ENCODE measurements at regions not wholly inside any gene's neighbourhood (a gene's known extent, or its start where the extent isn't known, plus 50 kb on each side); places are given as distances from the start of the nearest gene placed in this dataset.

DNA sequence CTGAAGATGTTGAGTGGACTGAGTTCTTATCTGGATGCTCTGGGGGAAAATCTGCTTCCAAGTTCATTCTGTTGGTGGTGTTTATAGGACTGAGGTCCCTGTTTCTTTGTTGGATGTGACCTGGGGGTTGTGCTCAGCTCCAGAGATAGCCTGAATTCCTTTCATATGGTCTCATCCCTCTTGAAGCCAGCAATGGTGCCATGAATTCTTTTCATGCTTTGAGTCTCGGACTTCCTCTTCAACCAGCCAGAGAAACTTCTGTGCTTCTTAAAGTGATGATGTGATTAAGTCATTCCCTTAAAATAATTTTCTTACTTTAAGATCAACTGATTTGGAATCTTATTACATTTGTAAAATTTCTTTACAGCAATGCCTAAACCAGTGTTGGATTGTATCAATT lies 233.8 kb upstream of the UGT8 start:
- no peaks in the 10 kb centered on the region for H3K27me3 ChIP-seq (ENCODE audit: insufficient read depth, low read depth, severe bottlenecking)
- H3K9me3 ChIP-seq (ENCODE audit: severe bottlenecking) = no peaks in the 10 kb centered on the region
- H3K27ac ChIP-seq = no peak overlapping the region
- DNase-seq = no peak
- no peak overlapping the region for H3K4me3 ChIP-seq (ENCODE audit: low read depth, low read length)
- TF ChIP-seq, protein P1, sequence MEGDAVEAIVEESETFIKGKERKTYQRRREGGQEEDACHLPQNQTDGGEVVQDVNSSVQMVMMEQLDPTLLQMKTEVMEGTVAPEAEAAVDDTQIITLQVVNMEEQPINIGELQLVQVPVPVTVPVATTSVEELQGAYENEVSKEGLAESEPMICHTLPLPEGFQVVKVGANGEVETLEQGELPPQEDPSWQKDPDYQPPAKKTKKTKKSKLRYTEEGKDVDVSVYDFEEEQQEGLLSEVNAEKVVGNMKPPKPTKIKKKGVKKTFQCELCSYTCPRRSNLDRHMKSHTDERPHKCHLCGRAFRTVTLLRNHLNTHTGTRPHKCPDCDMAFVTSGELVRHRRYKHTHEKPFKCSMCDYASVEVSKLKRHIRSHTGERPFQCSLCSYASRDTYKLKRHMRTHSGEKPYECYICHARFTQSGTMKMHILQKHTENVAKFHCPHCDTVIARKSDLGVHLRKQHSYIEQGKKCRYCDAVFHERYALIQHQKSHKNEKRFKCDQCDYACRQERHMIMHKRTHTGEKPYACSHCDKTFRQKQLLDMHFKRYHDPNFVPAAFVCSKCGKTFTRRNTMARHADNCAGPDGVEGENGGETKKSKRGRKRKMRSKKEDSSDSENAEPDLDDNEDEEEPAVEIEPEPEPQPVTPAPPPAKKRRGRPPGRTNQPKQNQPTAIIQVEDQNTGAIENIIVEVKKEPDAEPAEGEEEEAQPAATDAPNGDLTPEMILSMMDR (IDR thresholded peaks at IDR 0.05; ENCODE audit: low read depth, low read length) = no peak
- no peaks in the 10 kb centered on the region for H3K36me3 ChIP-seq

DNA sequence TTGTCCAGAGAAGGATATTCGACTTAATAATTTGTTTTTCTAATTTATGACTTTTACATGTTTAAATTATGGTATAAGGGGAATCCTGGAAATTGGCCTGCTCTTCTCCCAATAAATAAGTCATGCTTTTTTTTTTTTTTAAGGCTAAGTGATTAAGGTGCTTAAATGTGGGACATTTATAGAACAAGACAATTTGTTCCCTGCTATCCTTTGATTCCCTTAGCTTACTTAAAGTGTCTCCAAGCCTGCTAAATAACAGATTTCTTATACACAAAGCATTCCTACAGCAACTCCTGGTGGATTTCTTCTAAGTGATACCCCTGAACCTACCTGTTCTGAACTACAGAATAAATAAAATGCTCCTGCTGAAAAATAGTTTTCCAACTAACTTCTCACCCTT lies 233.0 kb upstream of the UGT8 start:
- Histone ChIP-seq H3K4me3 (ENCODE audit: low read depth, low read length) (no peak overlapping the region), H3K9me3 (ENCODE audit: severe bottlenecking) (no peaks in the 10 kb centered on the region), H3K27me3 (ENCODE audit: insufficient read depth, low read depth, severe bottlenecking) (no peaks in the 10 kb centered on the region), H3K27ac (no peak overlapping the region), H3K36me3 (no peaks in the 10 kb centered on the region)
- TF ChIP-seq, protein P1 (IDR thresholded peaks at IDR 0.05; ENCODE audit: low read depth, low read length) = no peak
- DNase-seq = no peak

DNA sequence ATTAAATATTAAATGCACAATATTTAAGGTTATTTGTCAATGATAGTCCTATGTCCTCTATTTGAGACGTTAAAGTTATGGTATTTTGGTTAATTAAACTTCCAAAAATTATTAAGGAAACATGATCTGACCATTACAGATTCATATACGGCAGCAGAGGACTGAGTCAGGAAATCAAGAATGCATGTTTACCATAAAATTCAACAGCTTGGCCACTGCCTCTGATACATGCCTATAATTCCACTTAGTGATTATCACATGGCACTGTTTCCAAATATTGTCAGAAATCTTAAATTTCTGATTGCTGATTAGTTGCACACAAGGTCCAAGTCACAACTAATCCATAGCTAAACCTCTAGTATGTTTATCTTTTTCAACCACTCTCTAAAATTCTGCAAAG lies 232.2 kb upstream of the UGT8 start:
- no peak overlapping the region for H3K27ac ChIP-seq
- no peak overlapping the region for H3K4me3 ChIP-seq (ENCODE audit: low read depth, low read length)
- H3K36me3 ChIP-seq = no peaks in the 10 kb centered on the region
- no peaks in the 10 kb centered on the region for H3K27me3 ChIP-seq (ENCODE audit: insufficient read depth, low read depth, severe bottlenecking)
- no peak for DNase-seq
- H3K9me3 ChIP-seq (ENCODE audit: severe bottlenecking) = no peaks in the 10 kb centered on the region
- TF ChIP-seq, protein P1 (IDR thresholded peaks at IDR 0.05; ENCODE audit: low read depth, low read length) = no peak

DNA sequence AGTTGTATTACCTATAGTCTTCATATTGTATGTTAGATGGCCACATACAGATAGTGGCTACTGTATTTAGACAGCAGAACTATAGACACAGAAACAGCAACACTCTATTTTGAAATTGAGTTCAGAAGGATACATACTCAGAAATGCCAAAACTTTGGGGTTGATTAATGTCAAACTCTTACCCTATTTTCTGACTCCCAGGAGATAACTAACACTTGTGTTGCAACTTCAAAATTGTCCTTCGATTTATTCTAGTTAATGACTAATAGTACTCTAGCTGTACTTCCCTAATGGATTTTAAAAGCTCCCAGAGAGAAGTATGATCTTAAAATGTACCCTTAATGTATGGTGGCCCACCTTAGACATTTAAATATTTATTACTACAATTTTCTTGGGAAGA lies 229.9 kb upstream of the UGT8 start:
- no peaks in the 10 kb centered on the region for H3K9me3 ChIP-seq (ENCODE audit: severe bottlenecking)
- H3K27ac ChIP-seq = no peak overlapping the region
- no peaks in the 10 kb centered on the region for H3K27me3 ChIP-seq (ENCODE audit: insufficient read depth, low read depth, severe bottlenecking)
- no peak for DNase-seq
- TF ChIP-seq, protein P1 (IDR thresholded peaks at IDR 0.05; ENCODE audit: low read depth, low read length) = no peak
- H3K36me3 ChIP-seq = no peaks in the 10 kb centered on the region
- H3K4me3 ChIP-seq (ENCODE audit: low read depth, low read length) = no peak overlapping the region

DNA sequence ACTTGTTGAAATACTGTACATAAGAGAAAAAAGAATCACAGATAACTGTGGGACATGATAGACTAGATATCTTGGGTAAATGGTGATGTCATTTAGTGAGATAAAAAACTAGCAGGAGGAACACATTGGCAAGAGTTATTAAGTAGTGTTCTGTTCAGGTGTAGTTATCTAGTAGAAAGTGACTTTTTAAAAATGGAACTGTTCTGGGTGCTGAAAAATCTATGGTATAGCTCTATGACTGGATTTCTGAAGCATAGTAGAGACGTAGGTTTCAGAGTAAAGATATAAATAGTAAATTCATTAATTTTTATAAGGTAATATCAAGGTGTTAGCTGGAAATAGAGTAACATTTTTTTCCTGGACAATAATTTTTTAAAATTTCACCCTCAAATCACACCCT lies 225.1 kb upstream of the UGT8 start:
- Histone ChIP-seq H3K9me3 (ENCODE audit: severe bottlenecking) (no peaks in the 10 kb centered on the region), H3K4me3 (ENCODE audit: low read depth, low read length) (no peak overlapping the region), H3K27ac (no peak overlapping the region), H3K36me3 (no peaks in the 10 kb centered on the region), H3K27me3 (ENCODE audit: insufficient read depth, low read depth, severe bottlenecking) (no peaks in the 10 kb centered on the region)
- TF ChIP-seq, protein P1 (IDR thresholded peaks at IDR 0.05; ENCODE audit: low read depth, low read length) = no peak
- DNase-seq = no peak

DNA sequence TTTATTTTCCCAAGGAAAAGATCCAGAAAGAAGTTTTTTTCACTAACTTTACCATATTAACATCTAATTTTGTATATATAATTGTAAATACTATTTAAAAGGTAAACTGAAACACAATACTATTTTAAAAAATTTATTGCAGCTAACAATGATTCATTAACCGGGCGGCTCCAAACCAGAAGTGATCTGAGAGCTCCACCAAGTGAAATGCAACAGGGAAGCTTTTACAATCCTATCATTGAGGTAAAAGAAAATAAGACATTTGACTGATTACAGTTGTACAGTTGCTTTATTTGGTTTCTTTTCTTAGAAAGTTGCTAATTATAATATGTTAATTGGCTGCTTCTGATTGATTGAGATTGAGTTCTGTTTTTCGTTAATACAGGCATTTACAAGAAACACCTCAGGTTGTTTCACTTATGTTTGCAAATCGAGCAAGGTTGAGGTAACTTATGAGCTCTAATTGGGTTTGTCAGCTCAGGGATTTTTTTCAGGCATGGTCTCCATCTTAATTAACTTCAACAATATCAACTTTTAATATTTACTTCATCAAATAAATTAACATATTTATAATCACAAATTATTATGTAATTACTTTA lies 220.2 kb upstream of the UGT8 start:
- TF ChIP-seq, protein P1 (IDR thresholded peaks at IDR 0.05; ENCODE audit: low read depth, low read length) = no peak
- H3K27me3 ChIP-seq (ENCODE audit: insufficient read depth, low read depth, severe bottlenecking) = no peaks in the 10 kb centered on the region
- DNase-seq = no peak
- no peak overlapping the region for H3K4me3 ChIP-seq (ENCODE audit: low read depth, low read length)
- H3K9me3 ChIP-seq (ENCODE audit: severe bottlenecking) = no peaks in the 10 kb centered on the region
- H3K36me3 ChIP-seq = no peaks in the 10 kb centered on the region
- H3K27ac ChIP-seq = no peak overlapping the region

All from WERI-Rb-1 (cell line).